Transverse colon (tissue), 3 donors: ENCODE measurements at regions not wholly inside any gene's neighbourhood (a gene's known extent, or its start where the extent isn't known, plus 50 kb on each side); places are given as distances from the start of the nearest gene placed in this dataset.

ENCODE experiments used
- POLR2A ChIP-seq: fragments of 450-650 bp; IDR thresholded peaks from one replicate; pipeline ENCODE4 v1.6.1; 2016; ENCODE audit warnings: antibody characterized with exemption, mild to moderate bottlenecking, moderate library complexity
- POLR2AphosphoS5 ChIP-seq, 3 donors: sonication (generic); formaldehyde crosslinking; IDR thresholded peaks; one replicate each; pipeline ENCODE4 v1.6.1; 2016; ENCODE audit warnings: antibody characterized with exemption in 3 of 3

GRCh38 chr11:79794484-79795393 is 353.9 kb upstream of the TENM4 start:
- no peak for TF ChIP-seq POLR2A
- no peak for TF ChIP-seq POLR2AphosphoS5 (IDR thresholded peaks at IDR 0.05)
